ENCODE measurements at regions not wholly inside any gene's neighbourhood (a gene's known extent, or its start where the extent isn't known, plus 50 kb on each side); places are given as distances from the start of the nearest gene placed in this dataset.

GRCh38 chr9:13786711-13787110 is 507.2 kb upstream of the MPDZ start:
- TF ChIP-seq CTCF (IDR thresholded peaks at IDR 0.05) (no peak), POLR2A (IDR thresholded peaks at IDR 0.05) (no peak)
